ENCODE measurements at regions not wholly inside any gene's neighbourhood (a gene's known extent, or its start where the extent isn't known, plus 50 kb on each side); places are given as distances from the start of the nearest gene placed in this dataset.

DNA sequence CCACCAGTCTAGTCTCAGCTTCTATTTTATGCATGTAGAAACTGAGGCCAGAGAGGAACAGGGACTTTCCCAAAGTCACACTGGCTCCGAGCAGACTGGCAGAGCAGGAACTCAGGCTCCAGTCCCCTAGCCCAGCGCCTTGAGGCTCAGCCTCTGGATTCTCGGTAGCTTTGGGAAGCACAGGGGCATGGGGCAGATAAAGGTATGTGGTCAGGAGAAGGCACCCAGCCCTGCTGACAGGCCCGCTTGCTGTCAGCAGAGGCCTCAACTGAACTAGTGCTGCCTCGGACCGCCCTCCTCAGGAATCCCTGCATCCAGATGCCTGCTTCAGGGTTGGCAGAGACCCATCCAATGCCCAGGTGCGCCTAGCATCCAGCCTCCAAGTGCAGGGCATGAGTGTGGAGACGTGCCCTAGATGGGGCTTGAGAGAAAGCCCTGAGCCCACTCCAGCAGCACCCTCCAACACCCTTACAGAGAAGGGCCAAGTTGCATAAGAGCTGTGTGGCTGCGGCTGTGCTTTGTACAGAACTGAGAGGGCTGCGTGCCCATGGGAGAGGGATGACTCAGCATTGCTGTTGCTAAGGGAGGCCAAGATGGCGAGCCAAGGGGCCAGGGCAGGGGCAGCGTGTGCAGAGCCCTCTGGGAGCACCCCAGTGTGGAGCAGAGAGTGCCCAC, 168.6 kb downstream of the MACROH2A1 start:
- DNase-seq (ENCODE audit: low read depth in 2 of 2), result peak; percentile 91
- TF ChIP-seq, protein P1, sequence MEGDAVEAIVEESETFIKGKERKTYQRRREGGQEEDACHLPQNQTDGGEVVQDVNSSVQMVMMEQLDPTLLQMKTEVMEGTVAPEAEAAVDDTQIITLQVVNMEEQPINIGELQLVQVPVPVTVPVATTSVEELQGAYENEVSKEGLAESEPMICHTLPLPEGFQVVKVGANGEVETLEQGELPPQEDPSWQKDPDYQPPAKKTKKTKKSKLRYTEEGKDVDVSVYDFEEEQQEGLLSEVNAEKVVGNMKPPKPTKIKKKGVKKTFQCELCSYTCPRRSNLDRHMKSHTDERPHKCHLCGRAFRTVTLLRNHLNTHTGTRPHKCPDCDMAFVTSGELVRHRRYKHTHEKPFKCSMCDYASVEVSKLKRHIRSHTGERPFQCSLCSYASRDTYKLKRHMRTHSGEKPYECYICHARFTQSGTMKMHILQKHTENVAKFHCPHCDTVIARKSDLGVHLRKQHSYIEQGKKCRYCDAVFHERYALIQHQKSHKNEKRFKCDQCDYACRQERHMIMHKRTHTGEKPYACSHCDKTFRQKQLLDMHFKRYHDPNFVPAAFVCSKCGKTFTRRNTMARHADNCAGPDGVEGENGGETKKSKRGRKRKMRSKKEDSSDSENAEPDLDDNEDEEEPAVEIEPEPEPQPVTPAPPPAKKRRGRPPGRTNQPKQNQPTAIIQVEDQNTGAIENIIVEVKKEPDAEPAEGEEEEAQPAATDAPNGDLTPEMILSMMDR (IDR thresholded peaks at IDR 0.05; ENCODE audit: low read depth, low read length), result no peak
- no peak overlapping the region for H3K4me3 ChIP-seq (replicated peaks in 1 of 2; ENCODE audit: low read depth in 2 of 2, low read length in 2 of 2)

DNA sequence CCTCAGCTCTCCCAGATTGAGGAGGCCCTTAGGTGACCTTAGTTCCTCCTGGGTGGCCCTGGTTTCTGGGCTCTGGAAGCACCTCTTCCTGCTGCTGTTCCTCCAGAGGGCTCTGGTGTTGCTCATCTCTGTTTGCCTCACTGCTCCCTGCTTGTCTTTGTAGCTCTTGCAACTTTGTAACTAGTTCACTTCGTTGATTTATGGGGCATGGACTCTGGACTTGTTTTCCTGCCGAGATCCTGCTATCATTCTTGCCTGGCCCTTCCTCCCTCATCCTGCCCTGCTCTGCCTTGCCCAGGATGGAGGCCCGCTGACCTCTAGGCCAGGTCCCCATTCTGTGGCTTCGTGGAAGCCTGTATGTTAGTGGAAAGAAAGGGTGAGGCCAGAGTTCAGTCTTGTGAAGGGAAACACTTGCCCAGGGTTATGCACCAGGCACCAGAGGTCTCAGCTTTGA, 169.3 kb downstream of the MACROH2A1 start:
- H3K4me3 ChIP-seq (replicated peaks in 1 of 2; ENCODE audit: low read depth in 2 of 2, low read length in 2 of 2), result no peak overlapping the region
- DNase-seq (ENCODE audit: low read depth in 2 of 2), result no peak
- TF ChIP-seq, protein P1 (IDR thresholded peaks at IDR 0.05; ENCODE audit: low read depth, low read length), result no peak

DNA sequence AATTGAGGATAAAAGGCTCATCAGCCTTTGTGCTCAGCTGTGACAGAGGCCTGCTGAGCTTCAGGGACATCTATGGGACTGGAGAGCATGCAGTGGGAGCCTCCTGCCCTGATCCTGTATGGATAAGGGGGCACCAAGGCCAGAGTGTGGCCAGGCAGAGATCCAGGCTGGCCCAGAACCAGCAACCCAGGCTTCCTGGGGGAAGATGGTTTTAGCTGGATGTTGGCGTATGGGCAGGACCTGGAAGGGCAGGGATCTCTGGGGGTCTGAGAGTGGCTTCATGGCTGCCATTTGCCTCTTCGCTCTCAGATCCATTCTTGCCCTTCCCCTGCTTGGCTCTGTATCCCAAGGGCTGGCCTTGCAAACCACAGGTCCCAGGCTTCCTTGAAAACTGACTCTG, 169.9 kb downstream of the MACROH2A1 start:
- H3K4me3 ChIP-seq (replicated peaks in 1 of 2; ENCODE audit: low read depth in 2 of 2, low read length in 2 of 2), result no peak overlapping the region
- DNase-seq (ENCODE audit: low read depth in 2 of 2), result no peak
- TF ChIP-seq, protein P1 (IDR thresholded peaks at IDR 0.05; ENCODE audit: low read depth, low read length), result no peak

DNA sequence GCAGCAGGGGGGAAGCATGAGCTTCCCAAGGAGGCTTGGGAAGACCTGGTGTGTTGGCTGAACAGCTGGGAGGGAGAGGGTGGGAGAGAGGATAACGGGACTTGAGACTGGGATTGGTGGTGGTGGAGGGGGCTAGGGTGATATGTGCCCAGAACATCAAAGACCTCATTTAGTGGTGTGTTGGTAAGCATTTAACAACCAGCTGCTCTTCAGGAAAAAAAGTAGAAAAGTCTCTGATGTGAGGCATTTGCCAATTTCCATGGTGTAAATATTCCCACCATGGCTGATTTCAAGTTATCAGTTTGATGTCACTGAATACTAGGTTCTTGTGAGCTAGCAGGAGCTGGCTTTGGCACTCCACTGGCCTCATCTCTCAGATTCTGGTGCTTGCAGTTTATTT, 170.8 kb downstream of the MACROH2A1 start:
- H3K4me3 ChIP-seq (replicated peaks in 1 of 2; ENCODE audit: low read depth in 2 of 2, low read length in 2 of 2), result no peak overlapping the region
- TF ChIP-seq, protein P1 (IDR thresholded peaks at IDR 0.05; ENCODE audit: low read depth, low read length), result no peak
- DNase-seq (ENCODE audit: low read depth in 2 of 2), result no peak

DNA sequence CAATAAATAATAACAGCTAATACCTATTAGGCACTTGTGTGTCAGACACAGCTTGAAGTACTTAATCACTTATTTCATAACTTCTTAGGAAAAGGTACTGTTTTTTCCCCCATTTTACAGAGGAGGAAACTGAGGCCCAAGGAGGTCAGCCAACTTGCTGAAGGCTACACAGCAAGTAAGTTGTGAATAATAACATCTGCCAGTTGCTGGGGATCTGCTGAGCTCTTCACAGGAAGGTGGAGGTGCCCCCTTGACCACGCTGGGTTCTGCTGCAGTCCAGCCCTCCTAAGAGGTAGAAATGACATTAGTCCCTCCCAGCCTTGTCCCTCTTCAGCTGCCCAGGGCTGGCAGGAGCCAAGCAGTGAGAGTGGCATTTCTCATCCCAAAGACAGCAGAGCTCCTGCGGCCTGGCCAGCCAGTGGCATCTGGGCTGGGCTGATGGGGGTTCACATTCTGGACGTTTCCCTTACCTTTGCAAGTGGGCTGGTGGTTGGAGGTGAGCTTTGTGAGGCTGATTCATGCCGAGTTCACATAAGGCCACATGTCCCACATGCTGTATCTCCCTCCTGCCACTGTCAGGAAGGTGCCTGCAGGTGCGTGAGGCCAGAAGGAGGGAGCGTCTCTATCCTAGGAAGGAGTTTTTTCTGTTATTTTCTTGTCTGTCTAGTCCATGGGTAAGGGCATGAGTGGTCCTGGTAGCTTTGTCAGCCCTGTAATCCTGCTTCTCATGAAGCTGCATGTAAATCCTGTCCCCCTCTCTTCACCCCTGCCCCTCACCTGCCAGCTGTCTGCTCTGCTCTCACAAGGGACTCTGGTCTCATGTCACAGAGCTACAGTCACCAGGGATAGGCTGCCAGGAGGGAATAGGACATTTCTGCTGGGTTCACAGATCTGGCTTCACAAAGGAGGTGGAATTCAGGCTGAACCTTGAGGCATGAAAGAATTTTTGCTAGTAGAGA, 171.7 kb downstream of the MACROH2A1 start:
- H3K4me3 ChIP-seq (replicated peaks in 1 of 2; ENCODE audit: low read depth in 2 of 2, low read length in 2 of 2), result no peak overlapping the region
- no peak for DNase-seq (ENCODE audit: low read depth in 2 of 2)
- TF ChIP-seq, protein P1 (IDR thresholded peaks at IDR 0.05; ENCODE audit: low read depth, low read length), result no peak

DNA sequence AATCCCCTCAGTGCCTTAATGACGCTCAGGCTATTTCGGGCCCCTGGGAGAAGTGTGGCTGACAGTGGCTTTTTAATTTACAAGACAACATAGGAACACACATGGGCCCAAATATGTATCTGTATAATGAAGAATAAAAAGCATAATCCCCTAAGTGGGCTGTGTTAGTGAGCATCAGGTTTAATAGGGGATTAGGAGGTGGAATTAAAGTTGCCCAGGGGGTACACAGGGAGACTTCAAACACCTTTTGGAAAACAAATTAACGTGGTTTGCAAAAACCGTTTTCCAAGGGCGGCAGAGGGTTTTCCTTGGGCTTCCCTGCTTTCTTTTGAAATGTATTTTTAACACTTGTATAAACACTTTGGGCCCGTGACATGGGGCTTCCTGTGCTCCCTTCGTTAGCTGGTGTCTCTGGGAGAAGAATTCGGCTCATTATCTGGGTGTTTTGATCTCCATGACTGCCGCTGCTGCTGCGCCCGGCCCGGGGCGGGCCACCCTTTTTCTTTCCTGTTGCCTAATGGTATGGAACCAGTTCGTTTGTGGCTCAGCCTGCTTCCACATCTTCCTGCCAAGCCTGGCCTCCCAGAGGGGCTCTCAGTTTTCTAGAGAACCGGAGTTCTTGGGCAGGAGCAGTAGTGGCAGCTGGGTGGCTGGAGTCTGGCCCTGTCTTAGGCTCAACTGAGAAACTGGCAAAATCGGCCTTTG, 173.0 kb downstream of the MACROH2A1 start:
- H3K4me3 ChIP-seq (replicated peaks in 1 of 2; ENCODE audit: low read depth in 2 of 2, low read length in 2 of 2), result no peak overlapping the region
- DNase-seq (ENCODE audit: low read depth in 2 of 2), result peak in 1 of 2 donors; percentile 44
- TF ChIP-seq, protein P1 (IDR thresholded peaks at IDR 0.05; ENCODE audit: low read depth, low read length), result no peak

Measured in cardiac fibroblast (primary cell).